Muscle of back (tissue), 3 donors: ENCODE measurements at regions not wholly inside any gene's neighbourhood (a gene's known extent, or its start where the extent isn't known, plus 50 kb on each side); places are given as distances from the start of the nearest gene placed in this dataset.
"Not testable (repeated sequence)": the region's sequence is repeated elsewhere in the genome, so short reads cannot be mapped to it uniquely, and the experiment has no call there.

Source experiments
- DNase-seq, 3 donors: peaks; one replicate each; pipeline versions ENCODE4 v3.0.0 to v3.0.0-alpha.2; 2013

DNA sequence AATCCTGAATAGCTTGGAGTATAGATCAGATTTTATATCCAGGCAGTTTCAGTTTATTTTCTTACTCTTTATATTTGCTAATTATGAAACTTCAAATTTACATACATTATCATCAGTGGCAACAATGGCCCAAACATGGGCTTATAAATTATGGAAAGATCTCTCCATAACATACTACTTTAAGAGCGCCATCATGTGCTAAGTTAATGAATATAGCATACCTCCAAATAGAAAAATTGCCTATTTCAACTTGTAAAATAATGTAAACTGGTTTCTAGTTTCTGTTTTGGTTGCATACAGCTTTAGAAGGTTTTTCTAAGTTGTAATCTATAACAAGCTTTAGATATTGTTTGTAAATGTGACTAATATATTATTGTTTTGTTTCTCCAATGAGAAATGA is 531.3 kb upstream of the UBE2E2 start:
- peak in 1 of 3 donors; percentile 12 for DNase-seq

DNA sequence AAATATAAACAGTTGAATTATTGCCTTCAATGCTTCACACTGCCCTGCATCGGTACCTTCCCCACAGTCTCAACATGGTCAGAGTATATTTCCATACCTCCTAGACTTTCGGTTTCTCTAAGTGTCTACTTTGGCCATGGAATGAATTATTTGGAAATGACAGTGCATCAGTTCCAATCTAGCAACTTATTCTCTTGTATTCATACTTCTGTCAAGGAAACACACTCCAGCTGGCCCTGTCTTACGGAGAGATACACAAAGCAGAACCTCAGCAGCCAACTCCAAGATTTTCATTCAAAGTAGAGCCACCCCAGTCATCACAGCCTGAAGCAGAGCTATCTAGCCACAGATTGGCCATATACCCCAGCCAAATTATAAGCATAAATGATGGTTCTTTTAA is 518.4 kb upstream of the UBE2E2 start:
- no peak for DNase-seq

DNA sequence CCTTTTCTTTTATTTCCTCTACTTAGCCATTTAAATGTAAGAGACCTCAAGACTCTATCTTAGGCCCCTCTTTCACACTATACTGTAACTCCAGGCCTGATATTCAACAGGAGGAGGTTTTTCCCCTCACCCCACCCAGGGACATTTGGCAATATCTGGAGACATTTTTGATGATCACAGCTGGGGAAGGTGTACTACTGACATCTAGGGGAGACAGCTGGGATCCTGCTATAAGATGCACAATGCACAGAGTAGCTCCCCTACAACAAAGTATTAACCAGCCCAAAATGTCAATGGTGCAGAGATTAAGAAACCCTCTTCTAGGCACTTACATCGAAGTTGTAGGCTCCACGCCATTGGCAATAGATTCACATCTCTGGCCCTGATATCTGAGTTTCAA is 517.5 kb upstream of the UBE2E2 start:
- no peak for DNase-seq

DNA sequence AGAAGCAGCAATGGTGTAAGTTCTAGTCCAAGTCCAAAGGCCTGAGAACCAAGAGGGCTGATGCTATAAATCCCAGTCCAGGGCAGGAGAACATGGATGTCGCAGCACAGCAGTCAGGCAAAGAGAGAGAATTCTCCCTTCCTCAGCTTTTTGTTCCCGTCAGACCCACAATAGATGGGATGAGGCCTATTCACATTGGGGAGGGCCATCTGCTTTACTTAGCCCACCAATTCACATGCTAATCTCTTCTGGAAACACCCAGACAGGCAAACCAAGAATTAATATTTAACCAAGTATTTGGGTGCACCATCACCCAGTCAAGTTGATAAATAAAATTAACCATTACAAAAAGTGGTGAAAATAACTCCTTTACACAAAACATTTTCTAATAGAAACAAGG is 511.7 kb upstream of the UBE2E2 start:
- no peak for DNase-seq

DNA sequence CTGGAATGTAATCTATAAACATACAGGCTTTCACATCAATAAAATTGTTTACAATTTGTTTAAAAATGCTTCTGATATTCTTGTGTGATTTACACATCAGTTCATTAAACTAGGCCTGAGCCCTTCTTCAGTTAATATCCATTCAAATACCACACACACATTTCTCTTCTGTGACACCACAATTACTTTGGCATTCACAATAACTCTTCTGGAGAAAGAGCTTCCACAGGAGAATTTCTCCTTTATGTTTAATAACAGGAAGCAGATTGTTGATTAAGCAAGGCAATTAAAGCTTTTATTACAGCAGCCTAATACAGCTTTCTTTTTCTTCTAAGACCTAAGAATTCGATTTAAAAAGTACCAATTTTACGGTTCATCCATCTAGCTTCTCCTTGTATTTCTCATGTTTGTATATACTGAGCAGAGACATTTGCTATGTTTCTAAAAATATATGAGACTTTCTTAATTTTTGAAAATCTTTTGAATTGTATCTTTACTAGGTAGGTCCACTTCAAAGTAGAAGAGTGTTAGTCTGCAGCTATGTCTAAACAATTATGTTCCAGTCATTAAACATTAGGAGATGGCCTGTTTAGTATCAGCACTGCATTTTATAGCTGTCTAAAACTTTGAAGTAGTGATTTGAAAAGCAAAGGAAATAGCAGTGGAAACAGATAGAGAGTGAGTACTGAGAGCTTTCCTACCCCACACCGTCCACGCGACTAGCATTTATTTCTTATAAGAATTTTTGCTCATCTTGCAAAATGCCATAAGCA is 511.1 kb upstream of the UBE2E2 start:
- no peak for DNase-seq

DNA sequence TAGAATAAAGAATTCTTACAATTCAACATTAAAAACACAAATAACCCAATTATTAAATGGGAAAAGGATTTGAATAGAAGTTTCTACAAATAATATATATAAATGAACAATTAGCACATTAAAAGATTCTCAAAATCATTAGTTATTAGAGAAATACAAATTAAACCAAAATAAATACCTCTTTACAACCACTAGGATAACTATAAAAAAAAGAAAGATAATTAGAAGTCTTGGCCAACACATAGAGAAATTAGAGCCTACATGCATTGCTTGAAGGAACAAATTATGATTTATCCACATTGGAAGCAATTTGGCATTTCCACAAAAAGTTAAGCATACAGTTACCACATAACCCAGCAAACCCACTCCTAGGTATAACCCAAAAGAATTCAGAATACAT is 502.3 kb upstream of the UBE2E2 start:
- DNase-seq = no peak

DNA sequence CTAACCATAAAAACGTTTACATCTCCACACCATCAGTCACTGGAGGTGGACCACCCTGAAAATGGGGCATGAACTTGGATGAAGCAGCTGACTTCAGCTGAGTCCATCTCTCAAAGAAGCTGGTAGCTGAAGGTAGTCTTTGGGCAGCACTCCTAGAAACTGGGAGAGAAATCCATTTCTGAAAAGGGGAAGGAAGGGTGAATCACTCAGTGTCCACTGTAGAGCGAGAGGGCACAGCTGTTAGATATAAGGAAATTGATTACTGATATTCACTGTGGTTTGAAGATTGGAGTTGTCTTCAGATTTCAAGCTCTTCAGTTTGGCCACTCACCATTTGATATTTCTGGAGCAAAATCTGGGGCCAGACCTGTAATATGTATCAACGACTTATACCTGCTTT is 499.0 kb upstream of the UBE2E2 start:
- DNase-seq = no peak

DNA sequence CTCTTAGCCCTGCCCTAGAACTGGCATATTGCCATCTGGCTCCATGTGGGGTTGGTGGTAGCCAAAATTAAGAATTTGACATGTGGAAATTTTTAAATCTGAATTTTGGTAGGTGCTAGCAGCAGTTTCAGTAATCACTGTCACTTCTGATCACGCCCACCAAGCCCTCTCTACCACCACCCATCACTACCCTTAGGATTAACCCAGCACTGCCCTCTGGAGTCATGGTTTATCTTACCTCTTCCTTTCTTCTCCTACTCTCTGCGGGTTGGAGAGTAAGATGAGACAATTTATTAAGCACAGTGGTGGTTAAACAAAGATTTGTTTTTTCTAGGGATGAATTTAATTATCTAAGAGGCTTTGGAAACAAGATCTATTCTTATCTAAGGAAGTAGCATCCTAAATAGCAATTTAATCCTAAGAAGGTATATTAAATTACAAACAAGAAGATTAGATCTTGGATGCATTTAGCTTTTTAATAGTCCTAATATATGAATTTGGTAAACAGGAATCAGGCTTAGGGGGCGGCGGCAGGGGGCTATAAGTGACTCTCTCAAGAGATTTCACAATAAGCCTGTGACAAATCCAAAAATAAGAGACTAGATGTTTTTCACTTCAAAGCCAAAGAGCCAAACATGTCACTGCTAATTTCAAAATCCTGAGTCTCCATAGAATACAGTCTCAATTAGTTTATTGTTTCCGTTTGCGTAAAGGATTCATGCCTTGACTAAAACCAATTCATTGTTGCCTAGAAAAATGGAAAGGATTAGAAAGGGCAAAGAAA is 498.4 kb upstream of the UBE2E2 start:
- DNase-seq = no peak

DNA sequence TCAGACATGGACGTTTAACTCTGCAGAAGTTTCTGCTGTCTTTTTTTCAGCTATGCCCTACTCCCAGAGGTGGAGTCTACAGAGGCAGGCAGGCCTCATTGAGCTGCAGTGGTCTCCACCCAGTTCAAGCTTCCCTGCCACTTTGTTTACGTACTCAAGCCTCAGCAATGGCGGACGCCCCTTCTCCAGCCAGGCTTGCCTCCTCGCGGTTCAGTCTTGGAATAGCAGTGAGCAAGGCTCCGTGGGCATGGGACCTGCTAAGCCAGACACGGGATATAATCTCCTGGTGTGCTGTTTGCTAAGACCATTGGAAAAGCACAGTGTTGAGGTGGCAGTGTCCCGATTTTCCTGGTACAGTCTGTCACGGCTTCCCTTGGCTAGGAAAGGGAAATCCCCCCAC is 496.2 kb upstream of the UBE2E2 start:
- DNase-seq = not testable (repeated sequence)

DNA sequence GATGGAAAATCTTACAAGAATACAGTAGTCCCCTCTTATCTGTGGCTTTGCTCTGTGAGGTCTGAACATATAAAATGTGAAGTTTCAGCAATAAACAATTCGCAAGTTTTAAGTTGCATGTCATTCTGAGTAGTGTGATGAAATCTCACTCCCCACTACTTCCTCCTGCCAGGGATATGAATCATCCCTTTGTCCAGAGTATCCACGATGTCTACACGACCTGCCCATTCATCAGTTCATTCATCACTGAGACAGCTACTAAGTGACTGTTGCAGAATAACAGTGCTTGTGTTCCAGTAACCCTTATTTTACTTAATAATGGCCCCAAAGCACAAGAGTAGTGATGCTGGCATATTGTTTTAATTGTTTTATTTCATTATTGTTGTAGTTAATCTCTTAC is 489.2 kb upstream of the UBE2E2 start:
- peak; percentile 16 to 60 (median 21) for DNase-seq

DNA sequence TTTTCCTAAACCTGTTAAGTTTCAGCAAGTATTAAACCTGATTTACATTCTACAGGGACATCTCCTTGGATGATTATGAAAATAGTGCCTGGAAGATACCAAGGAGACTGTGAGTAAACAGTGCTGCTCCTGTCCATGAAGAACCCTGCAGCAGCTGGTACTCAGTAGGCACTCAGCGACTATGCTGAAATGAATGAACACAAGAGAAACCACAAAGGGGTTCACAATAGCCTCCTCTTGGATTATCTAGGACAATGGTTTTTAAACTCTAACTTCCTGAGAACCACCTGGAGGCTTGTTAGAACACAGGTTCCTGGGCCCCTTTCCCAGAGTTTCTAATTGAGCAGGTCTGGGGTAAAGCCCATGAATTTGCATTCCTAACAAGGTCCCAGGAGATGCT is 488.4 kb upstream of the UBE2E2 start:
- no peak for DNase-seq

DNA sequence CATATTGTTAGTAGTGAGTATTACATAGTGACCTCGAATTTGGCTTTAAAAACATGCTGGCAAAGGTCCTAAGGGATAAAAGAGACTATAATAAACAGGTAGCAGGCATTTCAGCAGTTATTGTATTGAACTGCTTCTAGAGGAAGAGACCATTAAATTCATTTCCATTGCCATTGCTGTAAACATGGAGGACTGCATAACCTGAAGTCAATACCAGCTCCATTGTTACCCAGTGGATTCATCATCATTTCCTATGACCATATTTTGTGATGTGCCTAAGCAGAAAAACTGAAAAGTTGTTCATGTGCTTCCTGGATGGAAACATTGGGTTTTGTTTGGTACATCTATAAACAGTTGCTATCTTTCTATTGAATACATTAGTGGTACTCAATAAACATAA is 482.5 kb upstream of the UBE2E2 start:
- no peak for DNase-seq

DNA sequence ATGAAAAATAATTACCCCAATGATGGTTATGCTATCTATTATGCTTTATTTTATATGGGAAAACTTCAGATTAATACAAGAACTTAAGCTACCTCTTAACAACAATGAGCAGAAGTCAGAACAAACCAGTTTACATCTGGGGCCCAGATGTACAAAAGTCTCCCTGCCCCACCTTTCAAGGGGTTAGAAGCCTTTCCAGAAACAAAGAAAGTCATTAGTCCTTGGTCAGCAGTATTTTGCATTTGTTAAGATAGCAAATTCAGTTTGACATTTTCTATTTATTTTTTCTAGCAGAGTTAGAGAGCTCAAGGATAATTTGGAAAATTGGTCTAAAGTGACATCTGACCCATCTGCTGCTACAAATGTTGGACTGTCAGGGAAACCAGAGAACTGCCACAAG is 478.7 kb upstream of the UBE2E2 start:
- DNase-seq = no peak

DNA sequence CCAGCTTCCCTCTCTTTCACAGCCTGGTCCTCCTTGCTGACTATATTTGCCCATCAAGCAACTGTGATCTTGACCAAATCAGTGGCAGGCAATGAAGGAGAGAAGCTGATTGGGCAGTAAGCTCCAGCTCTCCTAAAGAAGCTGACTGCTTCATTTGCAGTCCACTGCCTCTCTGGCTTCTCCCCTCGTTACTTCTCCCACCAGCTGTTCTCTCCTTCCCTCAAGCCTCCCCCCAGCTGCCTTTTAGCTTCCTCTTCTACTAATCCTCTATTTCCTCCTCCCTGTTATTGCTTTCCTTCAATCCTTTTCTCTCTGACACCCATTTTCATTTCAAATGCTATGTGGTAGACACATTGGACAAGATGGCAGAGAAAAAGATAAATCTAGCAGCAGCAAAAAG is 474.7 kb upstream of the UBE2E2 start:
- DNase-seq = no peak

DNA sequence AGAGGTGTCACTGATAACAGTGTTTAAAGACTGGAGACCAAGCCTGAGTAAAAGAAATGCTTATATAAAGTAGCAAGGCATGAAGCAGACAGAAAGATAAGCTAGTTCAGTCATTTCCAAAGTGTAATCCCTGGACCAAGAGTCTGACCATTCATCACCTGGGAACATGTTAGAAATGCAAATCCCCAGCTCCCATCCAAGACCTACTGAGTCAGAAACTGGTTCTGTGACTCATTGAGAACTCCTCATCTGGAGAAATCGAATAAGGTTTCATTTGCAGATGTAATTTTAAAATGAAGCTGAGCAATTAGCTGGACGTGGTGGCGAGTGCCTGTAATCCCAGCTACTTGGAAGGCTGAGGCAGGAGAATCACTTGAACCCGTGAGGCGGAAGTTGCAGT is 473.9 kb upstream of the UBE2E2 start:
- DNase-seq = no peak

DNA sequence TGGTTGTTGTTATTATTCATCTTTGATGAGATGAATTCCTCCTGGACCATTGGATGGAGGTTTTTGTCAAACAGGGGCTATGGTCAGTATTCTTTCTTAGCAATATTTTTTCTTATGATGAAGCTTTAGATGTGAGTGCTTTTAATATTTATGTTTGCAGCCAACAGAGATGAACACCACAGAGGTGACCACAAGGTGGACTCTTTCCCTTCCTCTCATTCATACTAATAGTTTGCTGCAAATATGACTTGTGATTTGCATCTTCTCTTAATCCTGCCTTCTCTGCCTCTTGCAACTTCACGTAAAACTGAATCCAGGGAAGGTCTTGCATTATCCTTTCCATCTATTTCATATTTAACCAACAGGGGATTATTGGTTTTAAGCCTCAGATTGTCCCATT is 473.1 kb upstream of the UBE2E2 start:
- DNase-seq = peak in 2 of 3 donors; percentile 36 to 51

DNA sequence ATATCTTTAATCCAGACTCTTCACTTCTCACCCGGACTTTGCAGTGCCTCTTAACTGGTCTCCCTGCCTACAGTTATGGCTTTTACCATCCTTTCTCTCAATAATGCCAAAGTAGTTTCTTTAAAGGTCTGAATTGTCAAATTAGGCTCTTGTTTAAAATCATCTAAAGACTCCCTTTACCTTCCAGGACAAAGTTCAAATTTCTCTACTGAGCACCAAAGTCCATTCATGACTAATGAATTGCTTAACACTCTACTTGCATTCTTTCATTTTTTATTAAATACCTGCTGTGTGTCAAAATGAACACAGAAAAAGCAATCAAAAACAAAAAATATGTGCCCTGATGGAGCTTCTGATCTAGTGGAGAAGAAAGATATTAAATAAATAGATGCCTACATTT is 472.4 kb upstream of the UBE2E2 start:
- DNase-seq = no peak

DNA sequence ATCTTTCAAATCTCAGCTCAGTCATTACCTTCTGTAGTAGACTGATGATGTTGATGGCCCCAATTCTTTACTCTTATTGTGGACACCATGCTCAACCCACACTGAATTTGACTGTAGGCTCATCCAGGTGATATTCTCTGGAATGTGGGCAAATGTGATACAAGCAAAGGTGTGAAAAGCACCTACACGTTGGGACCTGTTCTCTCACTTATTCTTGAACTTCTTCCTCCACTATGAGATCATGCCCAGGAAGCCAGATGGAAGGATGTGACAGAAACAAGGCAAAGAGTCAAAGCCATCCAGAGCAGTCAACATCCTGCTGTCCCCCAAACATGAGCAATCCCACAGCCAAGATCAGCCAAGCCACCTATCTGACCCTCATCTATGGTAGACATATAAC is 471.2 kb upstream of the UBE2E2 start:
- DNase-seq = no peak

DNA sequence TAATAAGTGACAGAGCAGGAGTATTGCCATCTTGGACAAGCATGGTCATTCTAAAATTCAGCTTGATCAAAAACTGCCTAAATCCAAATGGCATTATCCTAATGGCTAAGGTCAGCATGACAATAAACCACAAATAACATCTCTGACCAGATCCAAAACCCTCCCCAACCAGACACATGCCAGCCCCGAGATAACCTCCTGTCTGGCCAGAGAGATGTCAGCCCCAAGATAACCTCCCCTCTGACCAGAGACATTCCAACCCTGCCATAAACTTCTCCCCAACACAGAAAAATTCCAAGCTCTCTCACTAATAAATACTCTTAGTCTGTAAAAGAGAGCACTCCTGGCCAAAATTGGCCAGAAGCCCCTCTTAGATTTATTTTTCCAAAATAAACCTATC is 470.5 kb upstream of the UBE2E2 start:
- DNase-seq = no peak

DNA sequence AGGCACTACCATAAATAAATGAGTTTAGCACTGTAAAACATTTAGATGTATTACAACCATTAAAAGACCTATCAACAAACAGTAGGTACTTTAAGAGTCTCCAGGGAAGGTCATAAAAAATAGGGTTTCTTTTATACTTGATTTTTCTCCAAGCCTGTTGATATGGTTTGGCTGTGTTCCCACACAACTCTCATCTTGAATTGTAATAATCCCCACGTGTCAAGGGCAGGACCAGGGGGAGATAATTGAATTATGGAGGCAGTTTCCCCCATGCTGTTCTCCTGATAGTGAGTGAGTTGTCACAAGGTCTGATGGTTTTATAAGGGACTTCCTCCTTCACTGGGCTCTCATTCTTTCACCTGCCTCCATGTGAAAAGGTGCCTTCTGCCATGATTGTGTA is 468.9 kb upstream of the UBE2E2 start:
- no peak for DNase-seq

DNA sequence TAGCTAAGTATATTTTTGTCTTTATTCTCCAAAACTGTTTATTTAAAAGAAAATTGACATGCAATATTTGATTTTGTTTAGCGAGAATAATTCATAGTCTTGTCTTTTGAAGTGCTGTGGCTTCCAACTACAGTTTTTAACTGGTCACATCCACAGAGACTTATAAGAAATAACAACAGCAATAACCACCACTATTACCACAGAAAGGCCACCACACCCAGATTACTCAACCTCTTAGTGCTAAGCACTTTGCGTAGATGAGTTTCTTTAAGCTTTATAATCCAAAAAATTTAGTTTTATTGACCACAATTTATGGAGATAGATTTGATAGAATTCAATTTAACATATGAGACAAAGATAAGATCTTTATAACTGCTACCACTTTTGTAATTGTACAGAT is 468.4 kb upstream of the UBE2E2 start:
- no peak for DNase-seq

DNA sequence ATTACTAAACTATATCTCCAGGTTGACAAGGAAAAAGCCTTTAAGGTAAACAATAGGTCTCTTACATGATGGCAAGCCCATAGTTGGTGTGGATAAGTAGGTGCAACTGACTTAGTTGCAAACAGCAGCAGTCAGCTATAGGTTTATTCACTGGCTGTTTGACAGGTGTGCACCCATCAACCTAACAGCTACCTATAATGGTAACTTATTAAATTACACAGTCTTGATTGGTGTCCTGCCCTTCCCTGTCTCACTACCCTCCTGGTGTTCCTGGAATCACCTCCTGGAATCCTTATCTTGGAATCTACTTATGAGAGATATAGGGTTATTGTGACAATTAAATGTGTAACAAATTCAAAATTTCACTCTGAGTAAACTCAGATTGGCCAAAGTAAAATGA is 467.8 kb upstream of the UBE2E2 start:
- DNase-seq = no peak

DNA sequence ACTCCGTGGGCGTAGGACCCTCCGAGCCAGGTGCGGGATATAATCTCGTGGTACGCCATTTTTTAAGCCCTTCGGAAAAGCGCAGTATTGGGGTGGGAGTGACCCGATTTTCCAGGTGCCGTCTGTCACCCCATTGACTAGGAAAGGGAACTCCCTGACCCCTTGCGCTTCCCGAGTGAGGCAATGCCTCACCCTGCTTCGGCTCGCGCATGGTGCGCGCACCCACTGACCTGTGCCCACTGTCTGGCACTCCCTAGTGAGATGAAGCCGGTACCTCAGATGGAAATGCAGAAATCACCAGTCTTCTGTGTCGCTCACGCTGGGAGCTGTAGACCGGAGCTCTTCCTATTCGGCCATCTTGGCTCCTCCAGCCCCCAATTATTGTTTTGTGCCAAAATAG is 459.7 kb upstream of the UBE2E2 start:
- not testable (repeated sequence) for DNase-seq

DNA sequence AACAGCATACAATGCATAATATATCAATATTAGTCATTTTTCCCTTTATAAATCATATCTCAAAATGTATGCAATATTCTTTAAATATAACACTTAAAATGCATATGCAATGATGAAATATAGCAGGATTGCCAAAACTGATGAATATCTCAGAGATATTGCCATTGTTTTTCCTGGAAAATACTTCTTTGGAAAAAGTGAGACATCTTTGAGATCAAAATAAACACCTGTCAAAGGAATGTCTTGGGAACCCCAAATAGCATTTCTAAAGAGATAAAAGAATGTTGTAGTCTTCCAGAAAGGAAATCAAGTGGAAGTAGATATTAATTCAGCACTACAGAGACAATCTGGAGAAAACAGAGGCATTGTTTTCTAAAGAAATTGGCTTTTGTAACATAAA is 457.8 kb upstream of the UBE2E2 start:
- peak; percentile 10 to 52 (median 25) for DNase-seq
